ENCODE measurements at regions not wholly inside any gene's neighbourhood (a gene's known extent, or its start where the extent isn't known, plus 50 kb on each side); places are given as distances from the start of the nearest gene placed in this dataset.
A peak's percentile ranks its signal among the peaks of the same experiment; 100 is the strongest.

GRCh38 chr2:223442847-223443246 is 159.3 kb downstream of the SCG2 start:
- Mint-ChIP-seq H3K4me3 (ENCODE audit: low read depth, unreplicated experiment) (no peak overlapping the region), H3K9me3 (ENCODE audit: low read depth, unreplicated experiment) (peaks cover 2% of the 10 kb centered on the region), H3K4me1 (ENCODE audit: low read depth, unreplicated experiment) (no peaks in the 10 kb centered on the region), H3K27me3 (ENCODE audit: unreplicated experiment) (no peaks in the 10 kb centered on the region), H3K27ac (ENCODE audit: unreplicated experiment) (no peak overlapping the region), H3K36me3 (ENCODE audit: insufficient read depth, unreplicated experiment) (no peaks in the 10 kb centered on the region)
- DNase-seq, result no peak
- no peak for TF ChIP-seq CTCF (IDR thresholded peaks at IDR 0.05; ENCODE audit: unreplicated experiment)
- CTCF ChIA-PET, result no interaction called here
- intact Hi-C loops (cut with micrococcal nuclease; ENCODE audit: unreplicated experiment), result no loop called here
- BruUV-seq (replicated peaks), result no TSS peak

GRCh38 chr2:223450246-223450645 is 151.9 kb downstream of the SCG2 start:
- H3K4me3 Mint-ChIP-seq (ENCODE audit: low read depth, unreplicated experiment), result no peak overlapping the region
- BruUV-seq (replicated peaks), result no TSS peak
- intact Hi-C loops (cut with micrococcal nuclease; ENCODE audit: unreplicated experiment), result loop anchor here (10.0 kb wide), 2 partner anchors 225 to 475 kb away; no protein-coding TSS in a partner anchor
- peaks cover 13% of the 10 kb centered on the region for H3K9me3 Mint-ChIP-seq (ENCODE audit: low read depth, unreplicated experiment)
- no peak overlapping the region for H3K27ac Mint-ChIP-seq (ENCODE audit: unreplicated experiment)
- CTCF ChIA-PET, result interaction anchor here (1.0 kb wide), 1 partner anchor 9 kb away, joined by 3 read pairs; no protein-coding TSS in a partner anchor
- no peaks in the 10 kb centered on the region for H3K36me3 Mint-ChIP-seq (ENCODE audit: insufficient read depth, unreplicated experiment)
- no peaks in the 10 kb centered on the region for H3K27me3 Mint-ChIP-seq (ENCODE audit: unreplicated experiment)
- no peaks in the 10 kb centered on the region for H3K4me1 Mint-ChIP-seq (ENCODE audit: low read depth, unreplicated experiment)
- no peak for TF ChIP-seq CTCF (IDR thresholded peaks at IDR 0.05; ENCODE audit: unreplicated experiment)
- DNase-seq, result no peak

- Mint-ChIP-seq H3K36me3 (ENCODE audit: insufficient read depth, unreplicated experiment) (no peaks in the 10 kb centered on the region), H3K27me3 (ENCODE audit: unreplicated experiment) (no peaks in the 10 kb centered on the region), H3K9me3 (ENCODE audit: low read depth, unreplicated experiment) (peaks cover 4% of the 10 kb centered on the region), H3K4me3 (ENCODE audit: low read depth, unreplicated experiment) (no peak overlapping the region), H3K4me1 (ENCODE audit: low read depth, unreplicated experiment) (peaks cover 9% of the 10 kb centered on the region), H3K27ac (ENCODE audit: unreplicated experiment) (no peak overlapping the region)
- intact Hi-C loops (cut with micrococcal nuclease; ENCODE audit: unreplicated experiment), result loop anchor here (10.0 kb wide), 2 partner anchors 218 to 482 kb away; no protein-coding TSS in a partner anchor
- DNase-seq, result no peak
- CTCF ChIA-PET, result no interaction called here
- BruUV-seq (replicated peaks), result no TSS peak
- no peak for TF ChIP-seq CTCF (IDR thresholded peaks at IDR 0.05; ENCODE audit: unreplicated experiment)
Observed at GRCh38 chr2:223457301-223457700, 144.9 kb downstream of the SCG2 start.

- Mint-ChIP-seq H3K4me3 (ENCODE audit: low read depth, unreplicated experiment) (no peak overlapping the region), H3K9me3 (ENCODE audit: low read depth, unreplicated experiment) (peaks cover 12% of the 10 kb centered on the region), H3K36me3 (ENCODE audit: insufficient read depth, unreplicated experiment) (no peaks in the 10 kb centered on the region), H3K27me3 (ENCODE audit: unreplicated experiment) (no peaks in the 10 kb centered on the region), H3K27ac (ENCODE audit: unreplicated experiment) (no peak overlapping the region), H3K4me1 (ENCODE audit: low read depth, unreplicated experiment) (peaks cover 9% of the 10 kb centered on the region)
- DNase-seq, result no peak
- peak; percentile 25 for TF ChIP-seq CTCF (IDR thresholded peaks at IDR 0.05; ENCODE audit: unreplicated experiment)
- no TSS peak for BruUV-seq (replicated peaks)
- CTCF ChIA-PET, result interaction anchor here (0.7 to 1.2 kb wide), 5 partner anchors 9 to 340 kb away, joined by 3 to 4 read pairs (median 3); partner anchors contain the start of gene SCG2
- intact Hi-C loops (cut with micrococcal nuclease; ENCODE audit: unreplicated experiment), result loop anchor here (1.0 to 10.0 kb wide), 3 partner anchors 143 to 485 kb away; partner anchors contain the start of gene SCG2
Observed at GRCh38 chr2:223459328-223459939, 142.7 kb downstream of the SCG2 start.
